IMR-90 (cell line): ENCODE measurements at regions not wholly inside any gene's neighbourhood (a gene's known extent, or its start where the extent isn't known, plus 50 kb on each side); places are given as distances from the start of the nearest gene placed in this dataset.

Source experiments
- ATAC-seq: fragments of 200-7000 bp; cut with Tn5 transposase; 2 replicates; pipeline ENCODE4 v1.9.1; 2020; ENCODE audit warnings: low read depth, mild to moderate bottlenecking, moderate library complexity
- BruUV-seq: library from RNA; stranded (reverse); fragments of 400-500 nt; replicated peaks from 2 replicates; lab custom pipeline; 2021; lab: Mats Ljungman, UMichigan
- CTCF ChIA-PET: fragments of 300-600 bp; formaldehyde crosslinking; extraction: SDS; loops from one replicate; lab custom pipeline; 2021; ENCODE audit warnings: antibody characterized with exemption; lab: Yijun Ruan, JAX
- POLR2A ChIA-PET: fragments of 300-600 bp; sonication (Branson Sonifier 250); formaldehyde crosslinking; loops from one replicate; lab custom pipeline; 2022; ENCODE audit warnings: antibody characterized with exemption; ENCODE audit not compliant: unreplicated experiment; lab: Charles Lee
- DNase-seq: peaks from one replicate; pipeline ENCODE4 v3.0.0; 2013
- H2AFZ ChIP-seq: replicated peaks from 2 replicates; pipeline ENCODE3; 2013; ENCODE audit warnings: low read length, mild to moderate bottlenecking; ENCODE audit not compliant: poor library complexity
- H2AK5ac ChIP-seq: 2 replicates; pipeline ENCODE4 v1.6.1; 2013; ENCODE audit warnings: low read depth, low read length, inconsistent platforms
- H2AK9ac ChIP-seq: replicated peaks from 2 replicates; pipeline ENCODE3; 2013; ENCODE audit warnings: mild to moderate bottlenecking, low read depth, low read length, moderate library complexity; ENCODE audit not compliant: poor library complexity
- H2BK120ac ChIP-seq: 2 replicates; pipeline ENCODE4 v1.6.1; 2013; ENCODE audit warnings: low read depth, low read length, inconsistent platforms
- H2BK15ac ChIP-seq: 3 replicates; pipeline ENCODE4 v1.6.1; 2013; ENCODE audit warnings: low read depth, low read length, inconsistent platforms
- H2BK20ac ChIP-seq: 2 replicates; pipeline ENCODE4 v1.6.1; 2013; ENCODE audit warnings: low read depth, mild to moderate bottlenecking, inconsistent platforms, low read length, moderate library complexity
- H2BK5ac ChIP-seq: 2 replicates; pipeline ENCODE4 v1.6.1; 2013; ENCODE audit warnings: mild to moderate bottlenecking, low read depth, low read length, inconsistent platforms; ENCODE audit not compliant: poor library complexity, severe bottlenecking
- H3K14ac ChIP-seq: replicated peaks from 2 replicates; pipeline ENCODE4 v1.6.1; 2013; ENCODE audit warnings: low read depth, low read length, inconsistent platforms
- H3K18ac ChIP-seq: 2 replicates; pipeline ENCODE4 v1.6.1; 2013; ENCODE audit warnings: low read depth, low read length, control low read depth
- H3K23ac ChIP-seq: 2 replicates; pipeline ENCODE4 v1.6.1; 2013; ENCODE audit warnings: low read depth, low read length, inconsistent platforms
- H3K27ac ChIP-seq: 2 replicates; pipeline ENCODE4 v1.5.1; 2013; ENCODE audit warnings: mild to moderate bottlenecking, control low read depth, low read length; ENCODE audit not compliant: insufficient read depth
- H3K27me3 ChIP-seq: 2 replicates; pipeline ENCODE4 v1.6.1; 2013; ENCODE audit warnings: low read length; ENCODE audit not compliant: control insufficient read depth, insufficient read depth
- H3K36me3 ChIP-seq: 2 replicates; pipeline ENCODE4 v1.6.1; 2013; ENCODE audit warnings: low read length, mixed read lengths; ENCODE audit not compliant: control insufficient read depth, insufficient read depth
- H3K4ac ChIP-seq: 2 replicates; pipeline ENCODE4 v1.6.1; 2013; ENCODE audit warnings: low read depth, low read length, inconsistent platforms
- H3K4me1 ChIP-seq: 2 replicates; pipeline ENCODE4 v1.6.1; 2013; ENCODE audit warnings: low read length, mixed read lengths; ENCODE audit not compliant: control insufficient read depth, insufficient read depth
- H3K4me2 ChIP-seq: 2 replicates; pipeline ENCODE4 v1.6.1; 2013; ENCODE audit warnings: low read depth, mild to moderate bottlenecking, control low read depth, low read length, moderate library complexity
- H3K4me3 ChIP-seq: 2 replicates; pipeline ENCODE4 v1.5.1; 2013; ENCODE audit warnings: low read depth, mild to moderate bottlenecking, control low read depth, low read length, moderate library complexity; ENCODE audit not compliant: insufficient read depth
- H3K56ac ChIP-seq: 2 replicates; pipeline ENCODE4 v1.6.1; 2013; ENCODE audit warnings: low read length, inconsistent platforms; ENCODE audit not compliant: insufficient read depth; ENCODE audit errors: extremely low read depth
- H3K79me1 ChIP-seq, 2 experiments: 2 replicates each; pipeline ENCODE4 v1.6.1; 2013; ENCODE audit warnings: low read length in 2 of 2, inconsistent platforms in 1 of 2, low read depth in 1 of 2
- H3K9ac ChIP-seq: 2 replicates; pipeline ENCODE4 v1.6.1; 2013; ENCODE audit warnings: low read depth, low read length, control low read depth
- H3K9me1 ChIP-seq: 2 replicates; pipeline ENCODE4 v1.6.1; 2013; ENCODE audit warnings: low read length, inconsistent platforms; ENCODE audit not compliant: insufficient read depth
- H3K9me3 ChIP-seq: 2 replicates; pipeline ENCODE4 v1.6.1; 2013; ENCODE audit warnings: low read length; ENCODE audit not compliant: control insufficient read depth, insufficient read depth
- H4K20me1 ChIP-seq: 2 replicates; pipeline ENCODE4 v1.6.1; 2013; ENCODE audit warnings: low read length, inconsistent platforms; ENCODE audit not compliant: insufficient read depth
- H4K5ac ChIP-seq: 2 replicates; pipeline ENCODE4 v1.6.1; 2013; ENCODE audit warnings: mild to moderate bottlenecking, low read depth, low read length, control low read depth
- H4K8ac ChIP-seq, 2 experiments: 2 replicates each; pipeline ENCODE4 v1.6.1; 2013; ENCODE audit warnings: low read depth in 2 of 2, low read length in 2 of 2, control low read depth in 1 of 2, inconsistent platforms in 1 of 2
- H4K91ac ChIP-seq: 2 replicates; pipeline ENCODE4 v1.6.1; 2013; ENCODE audit warnings: low read depth, low read length, inconsistent platforms; ENCODE audit not compliant: insufficient read depth
- BHLHE40 ChIP-seq: fragments of 150-350 bp; IDR thresholded peaks from 2 replicates; pipeline ENCODE4 v1.6.1; 2016; ENCODE audit warnings: mild to moderate bottlenecking, low read depth, low read length
- CEBPB ChIP-seq: IDR thresholded peaks from 2 replicates; pipeline ENCODE4 v1.6.1; 2012; ENCODE audit warnings: low read depth, low read length, improper control_type of control experiment
- CHD1 ChIP-seq: IDR thresholded peaks from 2 replicates; pipeline ENCODE4 v1.6.1; 2012; ENCODE audit warnings: low read depth, low read length, improper control_type of control experiment
- CTCF ChIP-seq: conservative IDR thresholded peaks from 2 replicates; pipeline ENCODE4 v1.5.1; 2012; ENCODE audit warnings: mild to moderate bottlenecking, low read depth, low read length, improper control_type of control experiment
- ELK1 ChIP-seq: fragments of 150-350 bp; IDR thresholded peaks from 2 replicates; pipeline ENCODE4 v1.6.1; 2016; ENCODE audit warnings: low read depth, mild to moderate bottlenecking, low read length, moderate library complexity, borderline replicate concordance
- FOS ChIP-seq: fragments of 150-350 bp; IDR thresholded peaks from 2 replicates; pipeline ENCODE4 v1.6.1; 2016; ENCODE audit warnings: low read depth, low read length
- MAFK ChIP-seq: IDR thresholded peaks from 2 replicates; pipeline ENCODE4 v1.6.1; 2012; ENCODE audit warnings: low read depth, low read length, improper control_type of control experiment
- MAZ ChIP-seq: IDR thresholded peaks from 2 replicates; pipeline ENCODE4 v1.6.1; 2012; ENCODE audit warnings: low read depth, mild to moderate bottlenecking, low read length, improper control_type of control experiment, moderate library complexity, borderline replicate concordance
- MXI1 ChIP-seq: IDR thresholded peaks from 2 replicates; pipeline ENCODE4 v1.6.1; 2012; ENCODE audit warnings: low read depth, mild to moderate bottlenecking, low read length, moderate library complexity, borderline replicate concordance
- NFE2L2 ChIP-seq: fragments of 150-350 bp; IDR thresholded peaks from 2 replicates; pipeline ENCODE4 v1.6.1; 2016; ENCODE audit warnings: low read depth, mild to moderate bottlenecking, low read length
- POLR2A ChIP-seq: IDR thresholded peaks from 2 replicates; pipeline ENCODE4 v1.6.1; 2012; ENCODE audit warnings: mild to moderate bottlenecking, low read depth, low read length
- RAD21 ChIP-seq: IDR thresholded peaks from 2 replicates; pipeline ENCODE4 v1.6.1; 2012; ENCODE audit warnings: low read length, improper control_type of control experiment
- RCOR1 ChIP-seq: IDR thresholded peaks from 2 replicates; pipeline ENCODE4 v1.6.1; 2012; ENCODE audit warnings: mild to moderate bottlenecking, low read length, improper control_type of control experiment; ENCODE audit not compliant: insufficient replicate concordance
- RFX5 ChIP-seq: IDR thresholded peaks from 2 replicates; pipeline ENCODE4 v1.8.0; 2012; ENCODE audit warnings: low read depth, mild to moderate bottlenecking, low read length, moderate library complexity
- SMC3 ChIP-seq: fragments of 150-350 bp; IDR thresholded peaks from 2 replicates; pipeline ENCODE4 v1.6.1; 2016; ENCODE audit warnings: low read depth, mild to moderate bottlenecking, antibody characterized with exemption, low read length, moderate library complexity
- USF2 ChIP-seq: fragments of 150-350 bp; IDR thresholded peaks from 2 replicates; pipeline ENCODE4 v1.6.1; 2017; ENCODE audit warnings: mild to moderate bottlenecking, antibody characterized with exemption, low read length, low read depth
- WGBS, 2 experiments: methylation state at CpG; one replicate each; pipeline versions ENCODE4 v1.1.5 to v1.1.7; 2013; ENCODE audit warnings: missing lambda C conversion rate in 2 of 2; ENCODE audit not compliant: insufficient read length in 1 of 2; ENCODE audit errors: extremely low coverage in 2 of 2; 5-methylcytosine and 5-hydroxymethylcytosine counted together
- dilution Hi-C: fragments of 300-500 bp; cut with HindIII; formaldehyde crosslinking; loops from one replicate; pipeline ENCODE4 v1.14.3; 2018; ENCODE audit warnings: low sequenced_read_pairs; ENCODE audit not compliant: unreplicated experiment
- in situ Hi-C: fragments of 300-500 bp; cut with MboI; formaldehyde crosslinking; loops from 3 replicates; pipeline ENCODE4 v1.14.3; 2019; ENCODE audit warnings: low sequenced_read_pairs, inconsistent platforms, mixed read lengths
- intact Hi-C: fragments of 100-400 bp; cut with micrococcal nuclease; formaldehyde crosslinking; loops from 2 replicates; pipeline ENCODE4 v1.10.0; 2022

GRCh38 chr5:68991279-68992084 lies 102.3 kb upstream of the SLC30A5 start:
- Histone ChIP-seq H3K4me2 (no peak overlapping the region), H3K18ac (no peak overlapping the region), H2AFZ (no peak overlapping the region), H2BK5ac (no peak overlapping the region), H2BK20ac (no peak overlapping the region), H3K27me3 (peaks cover 1% of the 10 kb centered on the region; the same call in 1 of the 2 replicates), H3K4ac (no peak overlapping the region), H3K4me1 (no peaks in the 10 kb centered on the region), H3K23ac (no peak overlapping the region), H3K56ac (no peak overlapping the region), H2AK9ac (no peak overlapping the region), H4K20me1 (no peaks in the 10 kb centered on the region), H3K4me3 (no peak overlapping the region), H3K9ac (no peak overlapping the region), H2AK5ac (no peak overlapping the region), H4K5ac (no peak overlapping the region), H3K79me1 (no peaks in the 10 kb centered on the region), H2BK15ac (no peak overlapping the region), H2BK120ac (no peak overlapping the region), H3K9me1 (no peaks in the 10 kb centered on the region), H4K91ac (no peak overlapping the region), H3K9me3 (no peaks in the 10 kb centered on the region), H4K8ac (no peak overlapping the region), H3K36me3 (no peaks in the 10 kb centered on the region), H3K14ac (no peak overlapping the region), H3K27ac (no peak overlapping the region)
- no TSS peak for BruUV-seq
- in situ Hi-C loops = no loop called here
- intact Hi-C loops = no loop called here
- TF ChIP-seq BHLHE40 (no peak), FOS (no peak), MAZ (no peak), CHD1 (no peak), MXI1 (no peak), RFX5 (no peak), NFE2L2 (no peak), RAD21 (no peak), USF2 (no peak), POLR2A (no peak), SMC3 (no peak), CEBPB (no peak), ELK1 (no peak), RCOR1 (no peak), MAFK (no peak), CTCF (no peak)
- POLR2A ChIA-PET = no interaction called here
- dilution Hi-C loops = no loop called here
- DNase-seq (no peak), ATAC-seq (no peak)
- CTCF ChIA-PET = no interaction called here
- no CpG with 5 or more reads among the region's 1 CpG for WGBS, 2 experiments
